ENCODE measurements at regions not wholly inside any gene's neighbourhood (a gene's known extent, or its start where the extent isn't known, plus 50 kb on each side); places are given as distances from the start of the nearest gene placed in this dataset.
A peak's percentile ranks its signal among the peaks of the same experiment; 100 is the strongest.
"Not testable (repeated sequence)": the region's sequence is repeated elsewhere in the genome, so short reads cannot be mapped to it uniquely, and the experiment has no call there.

DNA sequence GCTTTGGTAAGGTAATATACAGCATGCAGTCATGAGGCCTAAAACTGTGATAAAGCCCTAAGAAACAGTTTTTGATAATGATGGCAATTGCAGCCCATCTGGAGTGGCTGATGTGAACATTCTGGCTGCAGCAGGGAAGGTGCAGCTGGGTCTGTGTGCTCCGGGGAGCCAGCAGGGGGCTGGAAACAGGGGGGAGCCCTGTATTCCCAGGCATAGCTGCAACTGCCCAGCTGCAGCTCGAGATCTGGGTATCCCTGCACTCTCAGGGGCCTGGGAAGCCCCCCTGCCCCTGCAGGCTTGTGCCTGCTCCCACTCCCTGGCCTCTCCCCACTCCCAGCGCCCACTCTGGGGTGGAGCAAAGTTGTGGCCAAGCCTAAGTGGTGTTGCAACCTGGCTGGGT, 95.6 kb downstream of the RRAGB start:
- no peak for DNase-seq

DNA sequence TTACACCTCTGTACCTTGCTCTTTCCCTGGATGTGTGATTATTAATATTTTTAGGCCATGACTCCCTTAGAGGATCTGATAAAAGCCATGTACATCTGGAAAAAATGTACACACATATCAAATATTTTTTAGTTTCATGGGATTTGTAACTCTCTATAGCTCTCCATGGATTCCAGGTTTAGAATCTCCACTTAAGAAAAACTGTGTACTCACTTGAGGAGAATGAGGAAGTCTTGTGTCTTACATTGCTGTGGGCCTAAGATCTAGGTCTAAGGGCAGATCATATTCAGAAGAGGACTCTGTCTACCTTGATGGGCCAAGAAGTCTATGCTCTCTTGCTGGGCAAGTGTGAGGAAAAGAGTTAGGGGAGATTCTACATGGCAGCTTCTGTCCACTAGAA, 98.0 kb downstream of the RRAGB start:
- no peak for DNase-seq

DNA sequence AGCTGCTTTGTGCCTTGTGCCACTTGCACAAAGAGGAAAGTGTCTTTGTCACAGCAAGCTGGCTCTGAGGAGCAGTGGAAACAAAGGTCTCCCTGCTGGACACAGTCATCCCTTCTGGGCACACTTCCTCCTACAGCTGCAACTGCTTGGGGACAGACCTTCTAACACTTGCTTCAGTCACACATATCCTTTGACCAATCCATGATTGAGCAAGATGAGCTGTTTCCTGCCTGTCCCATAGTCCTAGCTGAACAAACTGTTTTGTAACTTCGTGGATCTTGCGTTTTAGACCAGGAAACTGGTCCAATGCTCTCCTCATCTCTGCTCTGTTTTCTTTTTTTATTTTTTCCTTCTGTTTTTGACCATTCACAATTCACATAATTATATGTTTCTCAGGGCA, 98.5 kb downstream of the RRAGB start:
- DNase-seq = no peak

DNA sequence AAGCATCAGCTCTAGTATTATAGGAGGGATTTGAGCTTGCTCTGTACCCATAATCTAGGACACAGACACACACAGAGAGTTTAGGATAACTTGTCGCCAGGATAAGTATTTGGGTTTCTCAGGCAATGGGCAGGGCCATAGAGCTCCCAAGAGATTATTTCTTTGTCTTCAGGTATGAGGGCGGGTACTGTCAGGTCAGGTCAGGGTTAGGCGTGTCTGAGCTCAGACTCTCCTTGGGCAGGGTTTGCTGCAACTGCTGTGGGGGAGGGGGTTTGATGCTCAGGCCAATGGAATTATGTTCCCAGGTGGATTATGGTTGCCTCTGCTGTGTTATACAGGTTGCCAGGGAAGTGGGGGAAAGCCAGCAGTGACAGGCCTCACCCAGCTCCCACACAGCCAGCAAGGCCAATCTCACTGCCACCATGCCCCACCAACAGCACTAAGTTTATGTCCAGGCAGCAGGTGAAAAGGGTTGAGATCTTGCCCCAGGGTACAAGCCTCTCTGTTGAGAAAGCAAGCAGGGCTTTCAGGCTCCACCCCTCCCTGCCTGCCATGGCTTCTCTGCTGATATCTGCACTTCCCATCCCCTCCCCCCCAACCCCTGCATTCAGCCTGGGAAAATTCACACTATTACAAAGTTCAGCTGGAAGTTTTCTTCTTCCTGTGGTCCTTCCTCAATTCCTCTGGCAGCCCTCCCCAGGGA, 101.3 kb downstream of the RRAGB start:
- DNase-seq = no peak

DNA sequence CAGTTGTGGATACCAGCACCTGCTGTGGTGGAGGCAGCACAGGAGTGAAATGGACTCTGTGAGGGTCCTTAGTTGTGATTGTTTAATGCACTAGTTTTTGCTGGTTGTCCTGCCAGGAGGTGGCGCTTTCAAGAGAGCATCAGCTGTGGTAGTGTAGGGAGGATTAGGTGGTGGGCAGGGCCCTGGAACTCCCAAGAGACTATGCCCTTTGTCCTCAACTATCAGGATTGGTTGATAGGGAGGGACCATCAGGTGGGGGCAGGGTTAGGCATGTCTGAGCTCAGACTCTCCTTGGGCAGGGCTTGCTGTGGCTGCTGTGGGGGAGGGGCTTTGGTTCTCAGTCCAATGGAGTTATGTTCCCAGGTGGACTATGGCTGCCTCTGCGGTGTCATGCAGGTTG, 121.9 kb downstream of the RRAGB start:
- no peak for DNase-seq

DNA sequence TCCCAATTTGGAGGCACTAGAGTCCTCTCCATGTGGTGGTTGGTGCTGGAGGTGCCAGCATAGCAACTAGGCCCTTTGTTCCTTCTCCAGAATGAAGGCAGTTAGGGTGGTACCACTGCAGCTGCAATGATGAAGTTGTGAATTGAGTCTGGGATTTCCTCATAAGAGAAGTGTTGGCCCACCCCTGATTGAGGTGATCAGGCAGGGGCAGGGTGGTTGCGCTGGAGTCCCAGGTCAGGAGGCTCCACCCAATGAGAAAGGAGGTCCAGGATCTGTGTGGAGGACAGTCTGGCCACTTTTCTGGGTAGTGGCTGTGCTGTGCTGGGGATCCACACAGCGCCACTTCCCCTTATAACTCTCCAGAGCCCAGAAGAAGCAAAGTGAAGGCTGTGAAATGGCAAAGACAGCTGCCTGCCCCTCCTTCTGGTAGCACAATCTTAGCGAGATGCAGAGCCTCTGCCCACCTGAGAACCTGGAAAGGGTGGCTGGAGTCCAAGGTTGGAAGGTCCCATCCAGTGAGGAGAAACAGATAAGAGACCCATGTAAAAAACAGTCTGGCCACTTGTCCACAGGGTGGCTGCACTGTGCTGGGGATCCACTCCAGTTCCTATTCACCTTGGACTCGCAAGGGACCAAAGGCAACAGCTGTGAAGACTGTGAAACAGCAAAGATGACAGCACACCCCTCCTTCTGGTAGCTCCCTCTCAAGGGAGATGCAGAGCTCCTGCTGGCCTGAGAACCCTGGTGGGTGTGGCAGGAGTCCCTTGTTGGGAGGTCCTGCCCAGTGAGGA, 124.6 kb downstream of the RRAGB start:
- no peak for DNase-seq

DNA sequence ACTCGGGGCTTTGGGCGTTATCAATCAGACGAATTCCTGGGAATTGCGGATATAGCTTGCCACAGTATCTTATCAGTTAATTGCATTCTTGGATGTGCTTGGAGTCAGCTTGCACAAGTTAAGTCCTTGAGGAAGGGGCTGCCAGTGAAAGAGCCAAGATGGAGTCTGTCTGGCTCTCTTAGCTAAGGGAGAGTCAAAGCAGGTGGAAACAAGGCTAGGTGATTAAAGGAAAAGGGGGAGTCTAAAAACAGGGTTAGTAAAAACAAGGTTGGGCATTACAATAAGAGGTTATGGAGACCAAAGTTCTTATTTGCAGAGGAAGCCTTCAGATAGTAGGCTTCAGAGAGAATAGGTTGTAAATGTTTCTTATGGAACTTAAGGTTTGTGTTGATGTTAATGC, 149.2 kb downstream of the RRAGB start:
- not testable (repeated sequence) for DNase-seq

DNA sequence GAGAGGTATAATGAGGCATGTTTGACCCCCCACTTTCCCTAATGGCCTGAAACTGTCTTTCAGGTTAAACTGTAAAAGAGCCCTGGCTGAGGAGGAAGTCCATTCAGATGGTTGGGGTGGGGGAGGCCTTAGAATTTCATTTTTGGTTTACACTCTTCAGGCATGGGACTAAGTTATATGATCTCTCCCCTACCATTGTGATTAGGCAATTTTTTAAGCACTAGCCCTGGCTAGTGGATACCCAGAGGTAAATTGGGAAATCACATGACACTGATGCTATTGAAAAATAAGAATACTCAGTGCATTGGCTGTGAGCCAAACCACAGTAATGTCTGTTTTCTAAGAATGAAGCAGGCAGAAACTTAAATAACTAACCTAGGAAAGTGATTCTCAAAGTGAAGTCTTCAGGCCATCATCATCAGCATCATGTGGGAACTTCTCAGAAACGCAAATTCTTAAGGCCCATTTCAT, 149.7 kb downstream of the RRAGB start:
- no peak for DNase-seq

DNA sequence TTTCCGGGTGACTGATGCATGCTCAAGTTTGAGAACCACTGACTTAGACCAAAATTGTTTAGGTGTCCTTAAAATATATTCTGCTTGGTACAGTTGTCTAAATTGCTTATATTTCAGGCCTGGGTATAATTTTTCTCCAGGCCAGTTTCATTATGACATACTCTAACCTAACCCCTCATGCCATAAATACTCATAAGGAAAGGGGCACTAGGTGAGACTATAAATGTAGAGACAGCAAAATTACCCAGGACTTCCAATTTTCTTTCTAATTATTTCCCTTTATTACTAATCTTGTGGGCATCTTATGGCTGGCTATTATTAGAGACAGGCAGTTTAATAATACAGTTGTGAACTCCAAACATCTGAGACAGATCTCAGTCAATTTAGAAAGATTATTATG, 150.2 kb downstream of the RRAGB start:
- DNase-seq = no peak

DNA sequence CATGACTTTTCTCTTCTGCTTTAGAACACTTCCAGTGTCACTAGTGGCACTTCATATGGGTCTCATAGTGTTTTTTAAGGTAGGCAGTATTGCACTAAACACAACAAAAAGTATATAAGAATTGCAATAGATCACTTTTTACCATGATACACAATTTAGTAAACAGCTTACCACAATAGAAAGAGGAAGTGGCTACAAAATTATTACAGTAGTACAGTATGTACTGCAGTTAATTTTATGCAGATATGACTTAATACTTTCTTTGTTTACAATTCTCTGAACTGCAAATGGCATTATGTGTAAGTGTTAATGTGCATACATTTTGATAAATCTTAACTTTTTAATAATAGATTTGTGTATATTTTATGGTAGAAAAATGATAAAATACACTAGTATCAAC, 157.3 kb downstream of the RRAGB start:
- DNase-seq = no peak

DNA sequence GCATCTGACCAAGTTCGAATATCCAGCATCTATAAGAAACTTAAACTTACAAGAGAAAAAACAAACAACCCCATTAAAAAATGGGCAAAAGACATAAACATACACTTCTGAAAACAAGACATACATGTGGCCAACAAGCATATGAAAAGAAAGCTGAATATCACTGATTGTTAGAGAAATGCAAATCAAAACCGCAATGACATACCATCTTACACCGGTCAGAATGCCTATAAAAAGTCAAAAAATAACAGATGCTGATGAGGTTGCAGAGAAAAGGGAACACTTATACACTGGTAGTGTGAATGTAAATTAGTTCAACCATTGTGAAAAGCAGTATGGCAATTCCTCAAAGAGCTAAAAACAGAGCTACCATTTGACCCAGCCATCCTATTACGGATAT, 166.0 kb downstream of the RRAGB start:
- not testable (repeated sequence) for DNase-seq

DNA sequence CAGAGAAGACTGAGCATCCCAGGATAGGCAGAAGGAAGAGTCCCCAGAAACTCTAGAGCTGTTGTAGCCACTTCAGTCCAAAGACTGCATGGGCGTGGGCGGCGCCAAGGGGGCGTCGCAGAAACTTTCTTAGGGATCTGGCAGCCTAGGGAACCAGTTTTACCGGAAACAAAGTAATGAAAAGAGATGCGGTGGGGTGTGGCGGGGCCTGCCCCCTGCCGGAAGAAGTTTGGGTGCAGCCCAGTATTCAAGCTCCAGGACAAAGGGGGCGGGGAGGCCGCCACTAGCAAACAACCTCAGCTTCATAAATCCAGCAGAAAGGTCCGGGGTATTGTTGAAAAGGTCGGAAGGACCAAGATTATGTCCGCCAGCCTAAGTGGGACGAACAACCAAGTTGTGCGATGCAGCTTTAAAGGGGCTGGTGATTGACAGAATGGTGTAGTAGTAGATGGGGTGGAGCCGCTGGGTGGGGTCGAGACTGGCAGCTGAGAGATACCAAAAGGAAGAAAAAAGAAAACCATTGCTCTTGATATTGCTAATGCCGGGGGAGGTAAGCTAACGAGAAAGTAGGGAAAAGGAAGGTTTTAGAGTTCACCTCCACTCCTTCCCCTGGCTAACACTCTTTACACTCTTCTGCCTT, 190.5 kb downstream of the RRAGB start:
- DNase-seq = peak; percentile 9

DNA sequence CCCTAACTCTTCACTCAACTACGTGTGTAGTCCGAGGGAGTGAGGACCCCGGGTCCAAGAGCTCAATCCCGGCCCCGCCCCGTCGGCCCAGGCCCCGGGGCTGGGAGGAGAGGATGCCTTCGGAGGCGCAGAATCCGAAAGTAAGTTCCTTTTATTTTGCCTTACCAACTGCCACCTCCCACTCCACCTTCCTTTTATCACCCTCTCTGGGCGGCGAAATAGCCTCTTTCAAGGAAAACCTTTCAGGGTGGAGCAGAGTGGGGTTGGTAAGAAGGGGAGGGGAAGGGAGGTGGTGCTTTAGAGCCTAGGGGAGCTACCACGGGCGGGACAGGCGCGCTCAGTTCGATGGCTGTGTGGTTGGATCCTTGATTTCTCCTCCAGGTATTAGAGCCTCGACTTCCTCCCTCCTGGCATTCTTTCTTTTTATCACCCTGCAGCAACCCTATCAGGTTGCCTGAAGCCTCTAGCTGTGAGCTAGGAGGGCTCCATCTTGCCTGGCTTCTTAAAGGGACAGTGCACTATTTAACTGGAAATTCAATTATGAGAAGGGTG, 191.2 kb downstream of the RRAGB start:
- no peak for DNase-seq

DNA sequence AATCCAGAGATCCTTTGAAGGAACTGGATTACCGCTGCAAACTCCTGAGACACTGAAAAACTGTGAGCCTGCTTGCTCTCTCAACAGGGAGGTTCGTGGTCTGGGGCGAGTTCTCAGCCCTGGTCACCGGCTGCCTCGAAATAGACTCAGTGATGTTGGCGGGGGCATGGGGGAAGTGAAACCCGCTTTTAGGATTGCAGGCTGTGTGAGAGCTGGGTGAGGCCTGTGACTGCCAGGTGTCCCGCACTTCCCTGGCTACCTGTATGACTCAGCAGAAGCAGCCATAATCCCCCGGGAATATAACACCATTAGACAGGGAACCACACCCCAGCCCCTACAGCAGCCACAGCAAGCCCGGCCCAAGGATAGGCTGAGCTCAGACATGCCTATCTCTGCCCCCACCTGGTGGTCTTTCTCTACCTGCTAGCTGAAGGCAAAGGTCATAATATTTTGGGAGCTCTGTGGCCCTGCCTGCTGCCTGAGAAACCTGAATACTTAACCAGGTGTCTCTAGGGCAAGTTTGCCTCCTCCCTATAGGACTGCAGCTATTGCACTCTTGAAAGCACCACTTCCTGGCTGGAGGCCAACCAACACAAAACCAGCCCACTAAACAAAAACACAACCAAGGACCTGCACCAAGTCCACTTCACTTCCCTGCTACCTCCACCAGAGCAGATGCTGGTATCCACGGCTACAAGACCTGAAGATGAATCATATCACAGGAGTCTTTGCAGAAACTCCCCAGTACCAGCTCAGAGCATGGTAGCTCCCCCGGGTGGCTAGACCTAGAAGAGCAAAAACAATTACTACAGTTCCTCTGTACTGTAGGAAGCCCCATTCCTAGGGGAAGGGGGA, 202.0 kb downstream of the RRAGB start:
- no peak for DNase-seq

DNA sequence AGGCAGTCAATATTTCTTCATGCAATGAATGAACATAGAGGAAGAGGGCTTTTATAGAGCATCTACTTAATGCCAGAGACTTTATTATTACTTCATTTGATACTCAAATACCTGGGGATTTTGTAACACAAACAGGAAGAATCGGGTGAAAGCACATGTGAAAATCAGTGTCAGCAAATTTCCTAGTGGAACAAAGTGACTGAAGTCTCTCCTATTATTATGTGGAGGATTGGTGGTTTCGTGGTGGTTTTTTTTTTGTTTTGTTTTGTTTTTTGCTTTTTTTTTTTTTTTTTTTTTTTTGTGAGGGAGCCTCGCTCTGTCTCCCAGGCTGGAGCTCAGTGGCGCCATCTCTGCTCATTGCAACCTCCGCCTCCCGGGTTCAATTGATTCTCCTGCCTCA, 207.0 kb downstream of the RRAGB start:
- DNase-seq = no peak

DNA sequence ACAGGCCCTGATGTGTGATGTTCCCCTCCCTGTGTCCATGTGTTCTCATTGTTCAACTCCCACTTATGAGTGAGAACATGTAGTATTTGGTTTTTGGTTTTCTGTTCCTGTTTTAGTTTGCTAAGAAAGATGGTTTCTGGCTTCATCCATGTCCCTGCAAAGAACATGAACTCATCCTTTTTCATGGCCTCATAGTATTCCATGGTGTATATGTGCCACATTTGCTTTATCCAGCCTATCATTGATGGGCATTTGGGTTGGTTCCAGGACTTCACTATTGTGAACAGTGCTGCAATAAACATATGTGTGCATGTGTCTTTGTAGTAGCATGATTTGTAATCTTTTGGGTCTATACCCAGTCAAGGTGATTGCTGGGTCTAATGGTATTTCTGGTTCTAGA, 211.0 kb downstream of the RRAGB start:
- DNase-seq = not testable (repeated sequence)

Measured in activated CD4-positive, alpha-beta T cell treated with anti-CD3 and anti-CD28 coated beads for 1 hour (primary cell).